ENCODE measurements at regions not wholly inside any gene's neighbourhood (a gene's known extent, or its start where the extent isn't known, plus 50 kb on each side); places are given as distances from the start of the nearest gene placed in this dataset.

- DNase-seq (ENCODE audit: low read depth), result no peak
- no peak for TF ChIP-seq CTCF (IDR thresholded peaks at IDR 0.05; ENCODE audit: low read depth, low read length, missing control alignments)
Measured at GRCh38 chr20:48288930-48289507, 503.7 kb upstream of the SULF2 start.

DNA sequence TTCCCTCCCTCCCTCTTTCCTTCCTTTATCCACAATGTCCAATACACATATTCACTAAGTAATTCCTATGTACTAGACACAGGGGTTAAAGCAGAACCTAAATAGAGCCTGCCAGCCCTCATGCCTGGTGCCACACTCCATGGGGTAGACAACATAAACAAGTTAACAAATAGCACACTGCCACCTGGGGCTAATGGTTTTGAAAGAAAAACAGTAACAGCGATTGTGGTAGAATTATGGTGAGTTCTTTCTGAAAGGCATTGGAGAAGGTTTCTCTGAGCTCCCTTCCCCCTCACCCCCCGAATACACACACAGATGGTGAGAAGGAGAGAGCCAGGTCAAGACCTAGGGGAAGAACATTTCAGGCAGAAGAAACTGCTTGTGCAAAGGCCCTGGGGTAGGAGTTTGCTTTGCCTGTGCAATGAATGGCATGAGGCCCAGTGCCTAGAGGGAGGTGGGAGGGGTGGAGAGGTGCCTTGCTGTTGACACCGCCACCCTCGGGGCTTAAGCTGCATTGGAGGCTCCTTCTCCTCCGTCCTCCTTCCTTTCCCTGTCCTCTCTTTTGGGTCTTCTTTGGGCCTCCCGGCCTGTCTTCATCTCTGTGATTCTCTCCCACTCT lies 502.4 kb upstream of the SULF2 start:
- no peak for DNase-seq (ENCODE audit: low read depth)
- TF ChIP-seq CTCF (IDR thresholded peaks at IDR 0.05; ENCODE audit: low read depth, low read length, missing control alignments), result no peak
- no peak overlapping the region for H3K4me3 ChIP-seq (ENCODE audit: low read depth, low read length)

More at GRCh38 chr20:48288930-48289507, 503.7 kb upstream of the SULF2 start:
- H3K4me3 ChIP-seq (ENCODE audit: low read depth, low read length), result no peak overlapping the region

DNA sequence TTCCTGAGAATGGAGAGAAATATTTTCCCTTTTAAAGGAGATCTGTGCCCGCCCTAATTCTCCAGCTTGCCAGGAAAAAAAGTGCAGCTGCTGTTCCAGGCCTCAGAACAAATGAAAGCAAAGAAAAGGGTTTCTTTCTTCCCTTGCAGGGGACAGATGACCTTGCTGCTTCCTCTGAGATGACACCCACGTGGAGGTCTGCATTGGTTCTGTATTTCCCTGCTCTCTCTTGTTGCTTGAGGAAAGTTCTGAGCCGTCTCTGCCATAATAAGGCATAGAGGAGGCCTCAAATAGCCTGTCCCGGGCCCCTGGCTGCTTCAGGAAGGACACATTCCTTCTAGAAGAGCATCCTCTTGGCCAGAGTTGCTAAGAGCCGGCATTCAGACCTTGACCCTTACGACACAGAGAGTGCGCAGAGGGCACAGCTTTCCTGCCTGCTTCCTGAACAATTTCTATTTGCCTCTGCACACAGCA lies 501.8 kb upstream of the SULF2 start:
- TF ChIP-seq CTCF (IDR thresholded peaks at IDR 0.05; ENCODE audit: low read depth, low read length, missing control alignments), result no peak
- DNase-seq (ENCODE audit: low read depth), result no peak
- no peak overlapping the region for H3K4me3 ChIP-seq (ENCODE audit: low read depth, low read length)

DNA sequence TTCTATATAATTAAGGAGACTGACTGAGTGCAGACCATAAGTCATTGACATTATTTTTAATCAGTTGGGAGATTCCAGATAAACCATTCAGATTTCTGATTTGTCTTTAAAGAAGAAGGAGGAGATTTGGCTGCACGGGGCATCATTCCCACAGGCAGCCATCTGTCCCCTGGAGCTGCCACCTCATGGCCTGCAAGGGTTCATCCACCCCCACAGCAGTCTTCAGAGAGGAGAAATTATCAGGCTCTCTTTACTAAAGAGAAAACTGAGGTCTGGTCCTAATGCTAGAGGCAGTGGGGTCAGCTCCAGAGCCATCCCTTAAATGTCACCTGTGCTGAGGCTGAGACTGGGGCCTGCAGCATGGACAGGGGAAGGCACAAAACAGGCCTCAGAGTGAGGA lies 501.3 kb upstream of the SULF2 start:
- no peak overlapping the region for H3K4me3 ChIP-seq (ENCODE audit: low read depth, low read length)
- DNase-seq (ENCODE audit: low read depth), result no peak
- TF ChIP-seq CTCF (IDR thresholded peaks at IDR 0.05; ENCODE audit: low read depth, low read length, missing control alignments), result no peak

DNA sequence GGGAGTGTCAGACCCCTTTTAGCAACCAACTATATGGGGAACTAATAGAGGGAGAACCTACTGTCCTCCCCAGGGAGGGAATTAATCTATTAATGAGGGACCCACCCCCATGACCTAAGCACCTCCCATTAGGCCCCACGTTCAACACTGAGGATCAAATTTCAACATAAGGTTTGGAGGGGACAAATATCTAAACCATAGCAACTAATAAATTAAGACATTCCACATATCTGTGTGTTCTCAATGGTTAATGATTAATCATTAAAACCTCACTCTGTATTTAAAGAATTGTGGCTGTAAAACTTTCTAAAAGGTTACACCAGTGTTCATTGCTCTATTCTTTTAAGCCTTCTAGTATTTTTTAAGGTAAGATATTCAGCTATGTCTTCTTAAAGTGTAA lies 500.4 kb upstream of the SULF2 start:
- DNase-seq (ENCODE audit: low read depth), result no peak
- no peak overlapping the region for H3K4me3 ChIP-seq (ENCODE audit: low read depth, low read length)
- TF ChIP-seq CTCF (IDR thresholded peaks at IDR 0.05; ENCODE audit: low read depth, low read length, missing control alignments), result no peak

DNA sequence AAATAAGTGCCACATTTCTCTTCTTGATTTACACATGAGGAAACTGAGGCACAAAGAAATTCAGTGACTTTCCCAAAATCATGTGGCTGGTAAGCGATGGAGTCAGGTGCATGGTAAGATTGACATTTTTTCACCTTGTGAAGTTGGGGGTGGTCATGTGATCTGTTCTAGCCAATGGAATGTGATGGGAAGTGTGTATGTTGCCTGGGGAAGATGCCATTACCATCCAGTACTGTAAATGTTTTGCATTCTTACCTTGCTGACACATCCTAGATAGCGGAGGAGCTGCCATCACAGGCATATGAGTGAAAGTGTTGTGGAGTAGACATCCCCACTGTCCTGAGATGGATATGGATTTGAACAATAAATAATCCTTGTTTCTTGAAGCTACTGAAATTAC lies 499.6 kb upstream of the SULF2 start:
- H3K4me3 ChIP-seq (ENCODE audit: low read depth, low read length), result no peak overlapping the region
- no peak for TF ChIP-seq CTCF (IDR thresholded peaks at IDR 0.05; ENCODE audit: low read depth, low read length, missing control alignments)
- no peak for DNase-seq (ENCODE audit: low read depth)

DNA sequence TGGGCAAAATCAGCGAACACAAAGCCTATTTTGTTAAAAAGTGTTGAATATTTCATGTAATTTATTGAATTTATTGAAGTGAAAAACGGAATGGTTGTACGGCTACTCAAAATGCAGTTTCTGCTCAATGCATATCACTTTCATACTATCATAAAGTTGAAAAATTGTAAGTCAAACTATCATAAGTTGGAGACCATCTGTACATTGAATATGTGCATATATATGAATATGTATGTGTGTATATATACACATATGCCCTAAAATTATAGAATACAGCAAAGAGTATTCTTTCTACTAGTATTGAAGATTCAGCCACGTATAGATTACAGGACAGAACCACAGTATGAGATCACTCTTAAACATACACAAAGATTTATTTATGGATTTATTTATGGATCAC lies 499.0 kb upstream of the SULF2 start:
- H3K4me3 ChIP-seq (ENCODE audit: low read depth, low read length), result no peak overlapping the region
- no peak for DNase-seq (ENCODE audit: low read depth)
- TF ChIP-seq CTCF (IDR thresholded peaks at IDR 0.05; ENCODE audit: low read depth, low read length, missing control alignments), result no peak

All from GM12864 (cell line).